HG03280 (cell line): ENCODE measurements at regions not wholly inside any gene's neighbourhood (a gene's known extent, or its start where the extent isn't known, plus 50 kb on each side); places are given as distances from the start of the nearest gene placed in this dataset.
"Not testable (repeated sequence)": the region's sequence is repeated elsewhere in the genome, so short reads cannot be mapped to it uniquely, and the experiment has no call there.

Experiments used
- ATAC-seq: cut with Tn5 transposase; IDR thresholded peaks from one replicate; pipeline ENCODE4 v1.9.1; 2021; ENCODE audit warnings: mild to moderate bottlenecking, moderate library complexity; ENCODE audit not compliant: unreplicated experiment

DNA sequence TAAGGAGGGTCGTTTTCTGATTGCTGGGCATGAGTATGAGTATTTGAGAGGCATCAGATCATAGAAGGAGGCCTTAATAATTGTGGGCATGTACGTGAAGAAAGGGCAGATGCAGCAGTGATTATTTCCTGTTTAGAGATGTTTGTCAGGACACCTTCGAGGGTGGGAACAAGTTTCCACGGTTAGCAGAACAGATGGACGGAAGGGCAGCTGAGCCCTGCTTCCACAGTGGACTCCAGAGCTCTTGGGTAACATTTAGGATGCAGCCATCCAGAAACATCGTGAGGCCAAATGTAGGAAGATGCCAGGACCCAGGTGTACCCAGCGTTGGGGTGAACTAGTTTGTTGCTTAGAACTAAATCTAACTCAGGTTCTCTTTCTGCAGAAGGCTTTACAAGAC, 231.3 kb upstream of the FAT1 start:
- no peak for ATAC-seq

- no peak for ATAC-seq
Measured at GRCh38 chr4:186957952-186958555, 234.4 kb upstream of the FAT1 start.

GRCh38 chr4:186958726-186959350, 235.2 kb upstream of the FAT1 start:
- no peak for ATAC-seq

DNA sequence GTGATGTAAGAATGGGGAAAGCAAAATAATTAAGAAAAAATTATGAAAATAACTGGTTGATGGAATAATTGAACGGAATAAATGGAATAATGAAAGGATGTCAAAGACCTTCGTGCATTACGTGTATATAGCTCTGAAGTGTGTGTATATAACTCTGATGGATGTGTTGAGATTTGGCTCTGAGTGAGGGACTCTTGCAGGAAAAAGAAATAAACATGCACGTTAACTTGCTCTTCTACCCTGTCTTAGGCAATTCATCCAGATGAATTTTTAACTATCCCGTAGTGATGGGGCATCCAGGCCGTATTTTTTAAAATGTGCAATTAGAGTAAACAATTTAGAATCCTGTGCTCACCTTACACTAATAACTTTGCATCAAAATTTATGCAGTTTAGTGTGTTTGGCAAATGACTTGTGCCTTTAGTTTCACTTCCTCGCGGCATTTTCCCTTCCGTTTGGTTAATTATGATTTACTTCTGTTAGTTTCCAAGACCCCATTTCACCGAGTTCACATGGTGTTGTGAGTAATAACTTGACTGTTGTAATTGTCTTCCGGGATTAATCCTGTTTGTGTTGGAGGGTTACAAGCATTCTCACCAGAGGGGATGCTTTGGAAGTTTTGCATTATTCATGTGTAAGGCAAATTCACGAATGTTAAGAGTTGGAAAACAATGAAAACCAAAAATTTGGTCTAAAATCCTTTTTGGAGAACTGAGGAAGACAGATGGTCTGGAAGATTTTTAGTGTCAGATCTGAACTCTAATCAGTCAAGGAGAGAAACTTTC, 256.5 kb upstream of the FAT1 start:
- ATAC-seq: no peak

DNA sequence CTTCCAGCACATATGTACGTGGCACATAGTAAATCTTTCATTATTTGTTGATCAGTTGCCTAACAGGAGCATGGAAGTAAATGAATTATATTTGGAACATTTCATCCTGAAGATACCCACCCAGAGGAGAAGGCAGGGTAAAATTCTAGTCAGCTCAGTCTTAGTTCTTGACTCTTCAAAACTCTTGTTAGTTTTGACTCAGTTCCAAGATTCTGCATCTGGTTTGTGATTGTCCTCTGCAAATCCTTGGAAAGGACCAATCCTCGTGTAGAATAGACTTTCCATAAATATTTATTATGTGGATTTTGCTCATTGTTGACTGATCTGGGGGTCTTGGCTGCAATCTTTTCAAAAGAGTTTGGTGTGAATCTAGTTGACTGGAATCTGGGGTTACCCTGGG, 257.5 kb upstream of the FAT1 start:
- no peak for ATAC-seq

DNA sequence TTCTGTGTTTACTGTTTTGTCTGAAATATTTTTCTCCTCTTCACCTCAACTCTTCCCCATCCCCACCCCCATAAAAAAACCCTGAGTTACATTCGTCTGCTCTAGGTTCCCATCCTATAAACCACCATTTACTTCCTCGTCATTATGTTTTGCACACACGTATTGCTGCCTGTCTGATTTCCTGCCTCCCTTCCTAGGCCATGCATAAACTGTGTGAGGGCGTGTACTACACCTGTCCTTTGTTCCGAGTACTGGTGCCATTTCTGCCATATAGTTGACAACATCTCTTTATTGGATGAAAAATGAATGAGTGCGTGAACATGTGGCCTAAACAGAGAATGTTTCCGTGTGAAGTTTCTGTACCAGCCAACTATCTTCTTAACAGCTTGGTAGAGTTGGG, 258.5 kb upstream of the FAT1 start:
- no peak for ATAC-seq

GRCh38 chr4:186984105-186984644, 260.5 kb upstream of the FAT1 start:
- ATAC-seq: no peak

GRCh38 chr4:186999686-187000085, 276.0 kb upstream of the FAT1 start:
- no peak for ATAC-seq

DNA sequence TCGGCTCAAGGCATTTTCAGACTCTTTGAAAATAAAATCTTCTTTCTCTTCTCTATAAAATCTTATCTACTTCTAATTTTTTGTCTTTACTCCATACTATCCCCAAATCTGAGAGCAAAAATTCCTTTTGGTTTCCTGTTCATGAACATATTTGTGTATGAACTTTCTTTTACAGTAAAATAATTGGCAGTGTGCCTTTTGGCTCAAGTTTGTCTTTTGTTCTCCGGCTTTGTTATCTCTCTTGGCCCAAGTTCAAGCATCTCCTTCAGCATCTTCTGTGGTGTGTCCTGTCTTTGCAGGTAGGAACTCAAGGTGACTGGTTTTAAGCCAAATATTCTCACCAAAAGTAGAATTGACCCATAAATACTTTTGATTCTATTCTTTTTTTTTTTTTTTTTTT, 276.6 kb upstream of the FAT1 start:
- no peak for ATAC-seq

- not testable (repeated sequence) for ATAC-seq
Measured at GRCh38 chr4:187002133-187002532, 278.5 kb upstream of the FAT1 start.

- ATAC-seq: no peak
Measured at GRCh38 chr4:187004628-187005027, 281.0 kb upstream of the FAT1 start.

- no peak for ATAC-seq
Measured at GRCh38 chr4:187006189-187006618, 282.5 kb upstream of the FAT1 start.

DNA sequence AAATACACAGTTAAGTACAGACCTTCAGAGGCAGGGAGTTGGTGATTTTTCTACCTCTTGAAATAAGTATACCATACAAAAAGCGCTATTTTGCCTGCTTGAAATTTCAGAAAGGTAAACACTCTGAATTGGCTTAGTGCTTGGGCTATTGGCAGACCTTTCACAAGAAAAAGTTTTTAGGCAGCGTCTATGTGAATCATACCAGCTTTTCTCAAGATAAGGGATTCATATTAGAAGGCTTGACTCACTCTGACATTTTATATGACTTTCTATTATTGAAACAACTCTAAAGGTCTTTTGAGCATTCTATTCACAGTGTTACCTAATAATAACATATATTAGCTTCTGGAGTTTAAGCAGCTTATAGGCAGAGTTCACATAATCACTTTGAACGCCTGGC, 286.4 kb upstream of the FAT1 start:
- no peak for ATAC-seq

DNA sequence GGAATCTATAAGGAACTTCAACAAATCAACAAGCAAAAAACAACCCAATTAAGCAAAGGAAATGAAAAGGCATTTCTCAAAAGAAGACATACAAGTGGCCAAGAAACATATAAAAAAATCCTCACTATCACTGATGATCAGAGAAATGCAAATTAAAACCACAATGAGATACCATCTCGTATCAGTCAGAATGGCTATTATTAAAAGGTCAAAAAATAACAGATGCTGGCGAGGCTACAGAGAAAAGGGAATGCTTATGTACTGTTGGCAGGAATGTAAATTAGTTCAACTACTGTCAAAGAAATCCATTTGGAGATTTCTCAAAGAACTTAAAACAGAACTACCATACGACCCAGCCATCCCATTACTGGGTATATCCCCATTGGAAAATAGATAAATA, 292.4 kb upstream of the FAT1 start:
- ATAC-seq: no peak

DNA sequence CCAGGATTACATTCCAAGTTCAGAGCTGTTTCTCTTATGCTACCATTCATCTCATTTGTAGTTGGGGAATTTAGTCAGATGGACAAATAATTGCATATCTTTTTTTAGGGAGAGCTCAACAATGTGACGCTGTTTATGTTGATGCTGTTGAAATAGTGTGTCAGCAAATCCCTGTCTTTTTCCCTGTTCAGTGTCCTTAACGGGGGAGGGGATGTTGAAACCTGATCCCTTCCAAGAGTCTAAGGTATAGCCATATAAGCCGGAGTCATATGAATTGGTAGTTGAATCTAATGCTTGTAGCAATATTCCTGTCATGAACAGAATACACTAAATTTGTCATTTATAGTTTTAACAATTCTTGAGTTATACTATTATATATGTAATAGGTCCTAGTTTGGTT, 293.5 kb upstream of the FAT1 start:
- no peak for ATAC-seq

GRCh38 chr4:187019896-187020295, 296.2 kb upstream of the FAT1 start:
- ATAC-seq: no peak

- ATAC-seq: no peak
Measured at GRCh38 chr4:187020676-187021075, 297.0 kb upstream of the FAT1 start.

DNA sequence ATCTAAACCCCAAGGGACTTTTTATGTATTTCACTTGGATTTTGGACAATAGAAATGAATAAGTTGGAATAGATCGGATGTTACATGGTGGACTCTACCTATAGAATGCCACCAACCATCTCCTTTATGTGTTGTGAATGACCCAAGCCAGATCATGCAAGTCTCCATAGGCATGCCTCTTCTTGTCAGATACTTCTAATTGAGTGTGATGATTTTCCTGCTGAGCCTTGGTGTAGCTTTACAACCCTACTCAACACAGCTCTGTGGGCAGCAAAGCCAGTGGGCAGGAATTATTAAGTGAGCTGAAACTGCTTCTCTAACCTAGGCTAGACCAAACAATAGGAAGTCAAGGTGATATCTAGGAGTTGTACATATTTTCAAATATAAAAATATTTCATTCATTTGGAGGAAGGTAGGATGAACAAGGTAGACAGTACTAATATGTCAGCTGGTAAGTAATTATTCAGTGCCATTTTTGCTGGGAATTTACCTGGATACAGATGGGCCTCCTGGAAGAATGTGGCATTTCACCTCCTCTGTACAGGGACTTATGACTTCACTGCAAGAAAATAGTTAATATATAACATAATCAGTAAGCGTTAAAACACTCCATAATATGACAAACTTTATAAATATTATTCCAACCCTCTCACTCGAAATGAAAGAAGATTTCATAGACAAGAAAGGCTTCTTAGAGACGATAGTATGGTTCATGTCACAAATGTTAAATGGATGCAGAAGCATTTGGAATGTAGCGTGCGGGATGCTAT, 298.0 kb upstream of the FAT1 start:
- no peak for ATAC-seq

DNA sequence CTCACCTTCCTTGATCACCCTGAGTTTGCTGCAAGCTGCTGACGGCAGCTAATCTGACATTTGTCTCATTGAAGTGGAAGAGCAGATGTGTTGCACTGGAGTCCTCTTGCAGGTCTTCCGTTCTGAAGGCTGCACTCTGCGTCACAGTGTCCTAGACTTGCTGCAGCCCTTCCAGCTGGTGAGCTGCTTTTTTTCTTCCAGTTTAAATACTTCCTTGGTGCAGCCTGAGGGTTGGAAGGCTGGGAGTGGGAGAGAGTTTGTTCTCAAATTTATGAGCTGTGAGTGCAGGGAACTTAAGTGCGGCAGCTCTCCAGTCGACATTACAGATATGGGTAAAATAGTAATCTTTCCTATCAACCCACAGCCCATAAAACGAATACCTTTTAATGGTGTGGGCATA, 303.6 kb upstream of the FAT1 start:
- no peak for ATAC-seq

DNA sequence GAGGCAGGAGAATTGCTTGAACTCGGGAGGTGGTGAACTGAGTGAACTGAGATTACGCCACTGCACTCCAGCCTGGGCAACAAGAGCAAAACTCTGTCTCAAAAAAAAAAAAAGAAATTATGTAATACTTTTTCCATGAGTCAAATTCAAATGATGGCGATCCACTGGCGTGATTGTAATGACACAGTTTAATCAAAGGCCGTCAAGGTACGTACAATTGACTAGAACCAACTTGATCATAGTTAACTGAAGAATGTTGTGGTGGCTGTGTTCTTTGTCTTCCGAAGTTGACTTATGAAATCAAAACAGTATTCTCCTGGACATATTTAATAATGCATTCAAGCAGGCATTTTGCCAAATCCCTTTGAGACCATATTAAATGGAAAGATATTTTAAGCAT, 318.6 kb upstream of the FAT1 start:
- ATAC-seq: no peak

DNA sequence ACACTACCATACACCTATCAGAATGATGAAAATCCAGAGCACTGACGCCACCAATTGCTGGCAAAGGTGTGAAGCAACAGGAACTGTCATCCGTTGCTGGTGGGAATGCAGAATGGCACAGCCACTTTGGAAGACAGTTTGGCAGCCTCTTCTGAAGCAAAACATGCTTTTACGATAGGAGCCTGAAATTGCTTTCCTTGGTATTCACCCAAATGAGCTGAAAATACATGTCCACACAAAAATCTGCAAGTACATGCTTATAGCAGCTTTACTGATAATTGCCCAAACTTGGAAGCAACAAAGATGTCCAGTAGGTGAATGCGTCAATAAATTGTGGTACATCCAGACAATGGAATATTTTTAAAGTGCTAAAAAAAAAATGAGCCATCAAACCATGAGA, 322.8 kb upstream of the FAT1 start:
- no peak for ATAC-seq
